RCC 7860 (cell line): ENCODE measurements at regions not wholly inside any gene's neighbourhood (a gene's known extent, or its start where the extent isn't known, plus 50 kb on each side); places are given as distances from the start of the nearest gene placed in this dataset.
"Not testable (repeated sequence)": the region's sequence is repeated elsewhere in the genome, so short reads cannot be mapped to it uniquely, and the experiment has no call there.

Source experiments
- DNase-seq: peaks from one replicate; pipeline ENCODE4 v3.0.0-alpha.2; 2015; ENCODE audit warnings: low spot score
- FAIRE-seq: peaks from 2 replicates; lab custom pipeline; 2012; peaks lifted over from hg19 to GRCh38; lab: Jason Lieb, UNC

DNA sequence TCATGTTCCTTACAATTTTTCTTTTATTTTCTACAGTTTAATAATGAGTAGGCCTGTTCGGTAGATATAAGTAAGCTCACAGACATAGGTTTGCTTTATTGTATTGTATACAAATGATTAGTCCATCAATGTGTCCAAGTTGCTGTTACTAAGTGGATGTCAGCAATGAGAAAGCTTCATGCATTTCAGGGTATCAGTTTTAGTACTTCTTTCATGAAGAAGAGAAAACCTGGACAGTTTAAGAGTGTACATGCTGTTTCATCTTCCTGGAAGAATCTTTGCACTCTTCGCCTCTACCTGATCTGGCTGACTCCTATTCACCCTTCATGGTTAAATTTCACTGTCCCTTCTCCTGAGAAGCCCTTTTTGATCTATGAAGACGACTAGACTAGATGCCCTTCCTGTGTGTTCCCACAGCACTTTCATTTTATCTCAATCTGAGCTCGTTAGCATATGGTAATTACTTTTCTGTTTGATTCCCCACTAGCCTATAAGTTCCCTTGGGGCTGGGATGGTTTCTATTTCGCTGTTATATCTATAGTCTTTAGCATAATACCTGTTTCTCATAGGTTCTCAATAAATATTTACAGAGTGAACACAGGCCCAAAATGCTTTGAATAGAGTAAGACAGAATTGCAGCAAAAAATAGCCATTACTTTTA, 70.7 kb downstream of the CETN3 start:
- no peak for FAIRE-seq
- DNase-seq = no peak

DNA sequence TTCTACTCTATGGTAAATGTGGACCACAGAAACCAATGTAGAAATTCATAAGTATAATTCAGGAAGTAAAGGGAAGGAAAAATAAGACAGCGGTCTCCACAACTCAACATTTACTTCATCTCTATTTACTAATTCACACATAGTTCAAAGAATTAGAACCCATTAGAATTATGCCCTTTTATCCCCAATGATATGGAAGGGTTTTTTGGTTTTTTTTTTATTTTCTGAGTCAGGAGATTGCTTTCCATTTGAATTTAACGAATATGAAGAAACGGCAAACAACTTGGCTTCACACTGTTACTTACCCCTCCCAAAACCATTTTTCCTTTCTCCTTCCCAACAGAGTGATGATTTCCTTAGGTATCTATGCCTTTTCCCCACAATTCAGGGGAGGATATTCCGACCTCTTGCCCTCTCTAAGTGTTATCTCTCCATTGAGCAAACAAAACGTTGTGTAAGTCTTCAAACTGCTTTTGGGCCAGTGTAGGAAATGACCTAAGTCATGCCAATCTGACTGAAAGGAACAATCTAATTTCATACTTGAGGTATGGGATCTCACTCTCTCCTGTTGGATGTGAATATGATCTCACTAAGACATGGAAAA, 72.0 kb downstream of the CETN3 start:
- no peak for FAIRE-seq
- DNase-seq = no peak

DNA sequence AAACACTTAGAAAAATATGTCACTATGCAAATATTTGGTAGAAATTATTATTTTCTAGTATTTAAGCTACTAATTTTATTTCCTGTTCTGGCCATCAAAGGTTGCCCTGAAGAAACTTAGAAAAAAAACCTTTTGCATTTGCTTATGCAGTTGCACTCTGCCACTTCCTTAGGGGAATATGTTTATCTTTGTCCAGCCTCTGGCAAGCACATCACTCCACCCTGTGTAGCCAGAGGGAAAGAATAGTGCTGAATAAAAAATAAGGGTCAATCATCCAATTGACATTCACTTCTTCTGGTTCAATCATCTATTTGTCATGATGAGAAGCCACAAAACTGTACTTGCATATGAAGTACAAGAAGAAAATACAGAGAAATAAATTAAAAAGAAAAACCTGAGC, 72.8 kb downstream of the CETN3 start:
- no peak for FAIRE-seq
- DNase-seq = no peak

DNA sequence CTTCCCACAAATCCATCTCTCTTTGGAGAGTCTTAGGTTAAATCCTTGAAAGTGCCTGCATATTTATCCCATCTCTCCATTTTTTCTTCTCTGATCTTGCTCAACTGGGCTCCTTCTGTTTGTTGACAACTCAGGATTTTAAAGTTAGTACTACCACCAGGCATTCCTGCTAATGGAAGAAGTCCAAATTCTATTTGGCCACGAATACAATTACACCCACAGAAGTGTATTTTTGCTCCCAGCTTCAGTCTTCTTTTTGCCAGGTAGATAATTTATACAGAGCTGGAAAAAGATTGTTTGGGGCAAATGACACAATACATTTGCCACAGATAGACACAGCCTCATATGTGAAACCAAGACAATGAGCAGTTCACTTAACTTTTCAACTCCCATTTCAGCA, 74.8 kb downstream of the CETN3 start:
- DNase-seq = no peak
- no peak for FAIRE-seq

DNA sequence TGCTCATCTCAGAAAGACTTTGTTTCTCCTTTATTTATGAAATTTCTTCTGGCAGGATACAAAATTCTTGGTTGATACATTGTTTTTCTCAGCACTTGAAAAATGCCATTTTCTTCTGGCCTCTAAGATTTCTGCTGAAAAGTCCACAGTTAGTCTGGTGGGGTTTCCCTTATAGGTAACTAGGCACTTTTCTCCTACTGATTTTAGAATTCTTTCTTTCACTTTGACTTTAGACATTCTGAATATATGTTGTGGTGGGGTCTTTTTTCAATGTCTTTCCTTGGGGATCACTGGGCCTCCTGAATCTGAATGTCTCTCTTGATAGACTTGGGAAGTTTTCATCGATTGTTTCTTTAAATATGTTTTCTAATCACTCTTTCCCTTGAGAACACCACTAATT, 79.6 kb downstream of the CETN3 start:
- FAIRE-seq = no peak

DNA sequence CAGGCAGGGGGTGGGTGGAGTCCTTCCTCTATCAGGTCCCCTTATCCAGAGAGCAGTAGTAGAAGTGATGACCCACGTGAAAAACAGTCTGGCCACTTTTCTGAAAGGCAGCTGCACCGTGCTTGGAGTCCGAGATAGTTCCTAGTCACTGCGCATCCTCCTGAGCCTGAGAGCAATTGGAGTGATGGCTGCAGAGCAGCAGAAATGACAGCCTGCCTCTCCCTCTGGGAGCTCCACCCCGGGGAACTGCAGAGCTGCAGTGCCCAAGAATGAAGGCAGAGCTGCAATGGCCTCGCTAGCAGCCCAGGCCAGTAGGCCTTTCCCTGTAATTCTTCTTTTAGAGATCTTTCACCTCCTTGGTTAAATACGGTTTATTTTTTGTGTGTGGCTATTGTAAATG, 82.6 kb downstream of the CETN3 start:
- FAIRE-seq = no peak

More for the DNA sequence above, 79.6 kb downstream of the CETN3 start:
- DNase-seq = no peak

DNA sequence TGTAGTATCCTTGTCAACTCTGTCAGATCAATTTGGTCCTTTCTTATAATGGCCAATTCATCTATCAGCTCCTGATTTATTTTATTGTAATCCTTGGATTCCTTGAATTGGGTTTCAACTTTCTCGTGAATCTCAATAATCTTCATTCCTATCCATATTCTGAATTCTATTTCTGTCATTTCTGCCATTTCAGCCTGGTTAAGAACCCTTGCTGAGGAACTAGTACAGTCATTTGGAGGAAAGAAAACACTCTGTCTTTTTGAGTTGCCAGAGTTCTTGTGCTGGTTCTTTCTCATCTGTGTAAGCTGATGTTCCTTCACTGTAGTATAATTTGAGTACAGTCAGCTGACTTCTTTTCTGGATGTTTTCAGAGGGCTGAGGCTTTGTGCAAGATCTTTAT, 84.5 kb downstream of the CETN3 start:
- FAIRE-seq (no peak), DNase-seq (no peak)

More for the DNA sequence above, 82.6 kb downstream of the CETN3 start:
- no peak for DNase-seq

DNA sequence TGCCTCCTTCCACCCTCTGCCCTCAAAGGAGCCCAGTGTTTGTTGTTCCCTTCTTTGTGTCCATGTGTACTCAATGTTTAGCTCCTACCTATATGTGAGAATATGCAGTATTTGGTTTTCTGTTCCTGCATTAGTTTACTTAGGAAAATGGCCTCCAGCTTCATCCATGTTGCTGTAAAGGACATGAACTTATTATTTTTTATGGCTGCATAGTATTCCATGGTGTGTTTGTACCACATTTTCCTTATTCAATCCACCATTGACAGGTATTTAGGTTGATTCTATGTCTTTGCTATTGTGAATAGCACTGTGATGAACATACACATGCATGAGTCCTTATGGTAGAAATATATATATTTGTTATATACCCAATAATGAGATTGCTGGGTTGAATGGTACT, 89.2 kb downstream of the CETN3 start:
- DNase-seq, FAIRE-seq: not testable (repeated sequence)

DNA sequence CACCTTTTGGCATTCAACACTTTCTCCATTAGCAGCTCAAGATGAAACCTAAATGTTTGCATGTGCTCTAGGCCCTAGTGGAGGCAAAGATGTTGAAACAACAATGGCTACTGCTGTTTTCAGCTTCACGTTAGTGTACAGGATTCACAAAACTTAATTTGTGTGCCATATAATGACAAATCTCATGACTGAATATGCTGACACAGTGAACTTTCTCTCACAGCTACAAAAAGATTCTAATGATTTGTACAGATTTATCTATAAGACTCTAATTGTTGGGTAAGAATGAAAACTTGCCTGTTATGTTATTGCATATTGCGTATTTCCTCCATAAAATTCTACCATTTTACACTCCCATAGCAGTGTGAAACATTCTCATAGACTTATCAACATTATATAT, 97.5 kb downstream of the CETN3 start:
- DNase-seq (no peak), FAIRE-seq (no peak)

DNA sequence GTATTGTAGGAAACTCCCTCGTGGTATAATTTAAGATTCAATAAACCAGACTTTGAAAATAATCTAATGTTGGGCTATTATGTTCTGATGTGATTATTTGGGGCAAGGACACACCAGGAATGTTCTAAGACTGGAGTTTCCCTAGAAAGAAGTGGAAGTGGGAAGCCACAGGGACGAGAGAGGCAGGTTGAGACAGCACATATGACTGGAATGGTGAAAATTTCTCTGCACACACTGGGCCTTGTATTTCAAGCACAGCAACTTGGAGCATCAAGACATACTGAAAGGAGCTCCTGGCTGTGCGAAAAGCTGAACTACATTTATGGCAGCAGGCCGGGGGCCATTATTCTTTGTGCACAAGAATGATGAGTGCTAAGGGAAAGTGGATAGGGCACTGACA, 98.2 kb downstream of the CETN3 start:
- no peak for DNase-seq
- FAIRE-seq = no peak

DNA sequence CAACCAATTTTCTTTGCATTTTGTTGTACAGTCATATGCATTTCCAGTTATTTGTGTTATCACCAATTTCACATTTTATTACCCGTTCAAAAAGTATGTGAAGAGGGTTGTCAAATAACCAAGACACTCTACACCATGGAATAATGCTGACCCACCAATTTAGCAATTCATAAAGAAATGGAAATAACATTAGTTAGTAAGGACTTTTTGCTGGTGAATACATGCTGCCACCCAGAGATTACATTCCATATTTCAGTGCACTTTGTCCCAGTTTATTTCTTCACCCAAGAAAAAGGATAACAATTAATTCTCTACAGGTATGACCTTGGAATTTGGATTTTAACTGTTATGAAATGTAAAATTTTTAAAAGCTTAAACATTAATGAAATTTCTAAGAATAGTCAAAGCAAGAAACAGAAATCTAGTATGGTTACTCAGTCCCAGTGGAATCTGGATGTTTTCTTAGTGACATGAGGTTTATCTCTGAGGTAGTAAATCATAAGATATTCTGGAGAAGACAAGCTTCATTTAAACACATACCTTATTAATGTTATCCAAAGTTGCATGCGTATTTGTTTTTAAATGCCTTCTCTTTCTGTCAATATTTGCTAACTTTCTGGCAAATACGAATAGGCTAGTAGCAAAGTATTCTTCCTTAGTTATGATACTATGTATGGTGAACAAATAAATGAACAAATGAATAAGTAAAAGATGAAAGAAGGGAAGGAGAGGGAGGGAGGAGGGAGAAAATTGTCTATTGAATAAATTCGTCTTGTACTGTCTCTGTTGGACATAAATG, 100.6 kb downstream of the CETN3 start:
- no peak for DNase-seq
- no peak for FAIRE-seq

DNA sequence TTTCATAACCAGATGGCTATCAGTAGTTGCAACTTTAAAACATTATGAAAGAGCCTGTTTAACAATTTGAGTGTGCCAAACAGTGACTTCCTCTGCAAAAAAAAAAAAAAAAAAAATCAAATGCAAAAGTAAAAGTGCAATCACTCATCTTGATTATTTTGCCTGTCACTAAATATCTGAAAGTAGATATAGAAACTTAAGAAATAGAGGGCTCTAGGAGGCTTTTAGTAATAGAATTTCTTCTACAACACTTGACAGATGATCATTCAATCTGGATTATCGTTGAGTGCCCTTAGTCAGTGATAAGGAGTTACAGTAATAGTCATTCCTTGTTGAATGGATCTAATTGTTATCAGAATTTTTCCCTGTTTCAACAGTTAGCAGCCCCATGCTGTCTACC, 101.8 kb downstream of the CETN3 start:
- FAIRE-seq (no peak), DNase-seq (no peak)

DNA sequence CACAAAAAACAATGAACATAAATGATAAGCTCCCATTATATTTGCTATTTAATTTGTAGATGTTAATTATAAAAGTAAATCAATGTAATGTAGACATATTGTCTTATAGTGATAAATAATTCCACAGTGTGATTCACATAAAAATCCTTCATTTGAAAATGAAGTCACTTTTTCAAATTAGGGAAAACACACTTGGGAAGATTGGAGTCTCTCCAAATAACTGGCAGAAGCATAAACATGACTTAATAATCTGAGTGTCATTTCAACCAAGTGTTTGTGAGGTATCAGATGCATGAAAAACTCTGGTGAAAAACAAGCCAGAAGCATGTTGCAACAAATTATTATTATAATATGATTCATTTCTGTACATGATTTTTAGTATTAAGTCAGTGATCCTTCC, 102.2 kb downstream of the CETN3 start:
- no peak for FAIRE-seq
- DNase-seq = no peak

DNA sequence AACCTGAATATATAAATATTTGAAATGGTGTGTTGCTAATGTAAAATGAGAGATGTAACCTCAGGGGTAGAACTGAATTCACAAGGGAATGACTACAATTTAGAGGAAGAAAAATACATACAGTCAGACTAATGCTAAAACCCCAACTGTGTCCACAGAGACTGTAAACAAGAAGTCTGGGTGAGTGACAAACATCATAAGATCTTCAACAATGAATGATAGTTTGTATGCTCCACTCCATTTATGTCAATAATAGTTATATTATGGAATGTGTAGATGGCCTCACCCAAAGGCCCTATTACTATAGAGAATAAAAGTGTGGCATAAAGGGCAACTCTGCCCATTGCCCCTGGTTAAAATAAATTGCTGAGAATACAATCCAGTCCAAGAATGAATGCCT, 102.9 kb downstream of the CETN3 start:
- FAIRE-seq (no peak), DNase-seq (no peak)

DNA sequence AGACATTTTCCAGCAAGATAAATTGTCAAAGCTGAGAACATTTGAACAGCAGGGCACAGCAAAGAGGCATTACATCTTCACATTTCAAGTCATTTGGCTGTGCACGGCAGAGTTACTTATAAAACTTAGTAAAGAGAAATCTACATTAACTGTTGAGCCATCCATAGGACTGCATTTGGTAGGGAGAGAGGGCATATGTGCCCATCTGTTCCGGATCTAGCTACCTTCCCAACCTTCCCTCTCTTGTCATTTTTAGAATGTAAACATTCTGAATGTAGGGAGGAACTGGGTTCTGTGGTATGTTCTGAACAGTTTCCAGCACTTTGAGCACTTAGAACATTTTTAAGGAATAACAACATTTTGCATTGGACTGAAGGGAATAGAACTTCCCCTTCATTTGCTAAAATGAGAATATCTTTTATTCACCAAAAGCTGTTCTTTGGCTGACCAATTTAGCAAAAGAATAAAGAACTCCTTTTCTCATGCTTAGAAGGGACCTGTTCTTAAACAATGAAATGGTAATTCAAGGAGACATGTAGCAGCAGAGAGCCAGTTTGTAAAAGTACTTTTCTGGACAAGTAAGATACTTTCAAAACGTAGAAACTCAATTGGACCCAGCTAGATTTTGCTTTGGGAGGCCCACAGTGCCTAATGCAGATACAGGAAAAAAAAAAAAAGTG, 104.4 kb downstream of the CETN3 start:
- no peak for FAIRE-seq
- DNase-seq = no peak

DNA sequence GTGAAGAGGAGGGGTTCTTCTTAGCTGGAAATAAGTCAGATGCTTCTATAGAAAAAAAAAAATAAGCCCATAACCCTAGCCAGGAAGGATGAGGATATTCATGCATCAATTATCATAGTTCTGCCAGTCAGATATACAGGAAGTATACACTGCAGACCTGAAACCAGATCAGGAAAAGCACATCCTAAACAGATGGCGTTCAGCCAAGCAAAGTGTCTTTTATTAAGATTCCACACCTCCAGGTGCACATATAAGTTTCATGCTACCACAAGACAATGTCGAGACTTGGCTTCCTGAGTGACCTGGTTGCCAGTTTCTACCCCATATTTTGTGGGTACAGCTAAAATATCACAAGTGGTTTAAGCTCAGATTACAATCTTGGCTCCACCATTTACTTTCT, 108.3 kb downstream of the CETN3 start:
- FAIRE-seq (no peak), DNase-seq (no peak)

DNA sequence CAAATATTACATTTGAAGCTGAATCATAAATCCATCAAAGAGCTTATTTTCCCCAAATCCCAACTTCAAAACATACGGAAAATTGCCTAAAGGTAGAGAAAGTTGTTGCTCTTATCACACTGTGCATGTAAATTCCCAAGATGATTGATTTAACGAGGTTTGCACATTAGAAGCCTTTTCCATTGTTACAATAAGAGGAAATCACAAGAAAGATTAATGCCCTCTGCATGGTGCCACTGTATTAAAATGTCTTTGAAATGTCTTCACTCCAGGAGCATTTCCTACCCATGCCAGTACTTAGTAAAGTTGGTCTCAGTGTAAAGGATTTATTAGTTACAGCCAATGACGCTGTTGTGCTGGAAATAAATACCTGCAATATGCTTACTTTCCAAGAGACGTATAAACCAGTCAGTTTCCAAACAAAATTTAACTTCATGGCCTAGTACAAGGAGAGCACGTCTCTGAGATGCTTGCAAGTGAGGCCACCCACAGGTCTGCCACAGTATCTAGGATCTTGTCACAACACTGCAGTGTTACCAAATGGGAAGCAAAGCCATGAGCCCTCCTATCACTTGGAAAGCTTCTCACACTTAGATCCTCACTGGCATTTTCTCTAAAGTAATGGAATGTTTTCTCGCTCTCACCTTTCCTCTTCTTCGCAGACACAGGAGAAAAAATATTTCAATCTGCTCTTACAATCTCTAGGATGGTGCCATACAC, 112.4 kb downstream of the CETN3 start:
- no peak for DNase-seq
- FAIRE-seq = no peak

DNA sequence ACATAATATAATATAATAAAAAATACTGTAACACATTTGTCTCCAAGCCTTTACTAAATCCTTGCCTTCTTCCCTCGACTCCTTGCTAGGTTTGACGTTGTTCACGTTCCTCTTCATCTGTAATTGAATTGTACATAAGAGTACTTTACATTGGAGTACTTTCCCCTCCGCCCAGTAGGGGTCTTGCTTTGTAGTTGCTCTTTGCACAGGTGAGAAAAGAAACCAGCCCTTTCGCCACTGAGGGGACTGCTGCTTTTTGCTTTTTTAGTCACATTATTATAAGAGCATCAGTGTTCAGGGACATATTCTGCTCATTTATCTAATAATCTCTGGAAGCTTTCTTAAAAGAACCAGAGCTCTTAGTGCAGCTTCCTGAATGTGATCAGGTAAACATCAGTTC, 115.0 kb downstream of the CETN3 start:
- FAIRE-seq (no peak), DNase-seq (no peak)

DNA sequence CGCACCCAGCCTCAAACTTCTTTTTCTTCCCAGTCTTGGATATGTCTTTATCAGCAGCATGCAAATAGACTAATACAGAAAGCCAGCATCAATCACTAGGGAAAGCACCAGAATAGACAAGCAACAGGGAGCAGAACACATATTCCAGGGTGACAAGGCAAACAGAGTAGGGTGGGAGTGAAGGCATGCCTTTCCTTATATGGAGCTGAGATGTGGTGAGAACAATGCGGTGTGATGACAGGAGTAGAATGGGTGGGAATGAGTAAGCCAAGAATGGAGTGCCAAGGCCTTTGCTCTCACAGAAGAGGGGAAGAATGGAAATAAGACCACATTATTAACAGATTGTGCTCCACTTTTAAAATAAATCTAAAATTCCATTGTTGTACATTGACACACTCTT, 115.6 kb downstream of the CETN3 start:
- DNase-seq (peak; percentile 5), FAIRE-seq (no peak)

DNA sequence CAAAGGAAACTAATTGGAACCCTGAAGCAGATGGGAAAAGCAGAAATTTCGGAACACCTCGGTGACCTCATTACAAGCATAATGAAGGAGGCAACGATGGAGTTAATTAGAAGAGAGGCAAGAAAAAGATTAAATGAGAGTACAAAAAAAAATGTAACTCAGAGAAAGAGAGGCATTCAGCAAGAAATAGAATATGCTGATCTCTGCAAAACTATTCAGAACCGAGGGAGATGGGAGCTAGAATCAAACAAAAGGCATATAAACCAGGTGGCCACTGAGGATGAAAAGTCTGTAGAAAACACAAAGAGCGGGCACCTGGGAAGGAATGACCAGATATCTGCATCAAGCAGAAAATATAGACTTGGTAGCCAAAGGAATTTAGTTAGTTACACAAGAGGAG, 118.9 kb downstream of the CETN3 start:
- no peak for FAIRE-seq
- no peak for DNase-seq

DNA sequence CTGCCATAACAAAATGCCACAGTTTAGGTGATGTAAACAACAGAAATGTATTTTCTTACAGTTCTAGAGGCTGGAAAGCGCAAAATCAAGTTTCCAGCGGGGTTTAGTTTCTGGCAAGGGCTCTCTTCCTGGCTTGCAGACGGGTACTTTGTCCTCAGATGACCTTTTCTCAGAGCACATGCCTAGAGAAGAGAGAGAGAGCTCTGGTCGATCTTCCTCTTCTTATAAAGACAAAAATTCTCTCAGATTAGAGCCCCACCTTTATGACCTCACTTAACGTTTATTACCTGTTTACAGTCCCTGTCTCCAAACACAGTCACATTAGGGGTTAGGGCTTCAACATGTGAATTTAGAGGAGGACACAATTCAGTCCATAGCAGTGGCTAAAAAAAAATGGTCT, 119.7 kb downstream of the CETN3 start:
- no peak for FAIRE-seq

More for the DNA sequence above, 119.7 kb downstream of the CETN3 start:
- DNase-seq = no peak
